ENCODE measurements at regions not wholly inside any gene's neighbourhood (a gene's known extent, or its start where the extent isn't known, plus 50 kb on each side); places are given as distances from the start of the nearest gene placed in this dataset.

DNA sequence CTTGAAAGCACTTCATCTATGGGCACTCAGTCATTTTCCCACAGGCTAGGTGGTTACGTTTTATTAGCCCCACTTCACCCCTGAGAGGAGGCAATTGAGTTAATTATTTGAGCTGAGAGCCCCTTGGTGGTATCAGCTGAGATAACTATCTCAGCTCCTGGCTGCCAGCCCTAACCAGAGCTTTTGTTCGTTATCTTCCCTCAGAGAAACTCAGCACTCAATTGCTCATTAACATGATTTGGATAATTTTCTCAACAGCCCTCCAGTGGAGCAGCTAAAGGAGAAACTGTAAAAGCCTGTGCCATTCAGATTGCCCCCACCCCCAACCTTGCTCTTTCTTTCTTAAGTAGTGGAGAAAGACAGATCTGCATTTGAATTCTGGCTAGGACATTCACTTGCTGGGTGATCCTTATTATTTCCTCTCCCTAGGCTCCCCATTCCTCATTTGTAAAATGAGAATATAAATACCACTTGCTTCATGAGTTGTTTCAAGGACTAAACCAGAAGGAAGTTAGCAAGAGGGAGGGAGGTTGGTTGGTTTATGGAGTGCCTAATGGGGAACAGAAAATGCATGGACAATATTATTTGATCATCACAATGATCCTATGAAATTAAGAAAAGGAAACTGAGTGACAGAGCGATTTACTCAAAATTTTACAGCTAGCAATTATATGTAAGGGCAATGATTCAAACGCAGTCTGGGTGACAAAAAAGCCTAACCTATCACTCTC lies 218.7 kb upstream of the FGGY start:
- no peak overlapping the region for H3K4me3 ChIP-seq (ENCODE audit: severe bottlenecking)
- TF ChIP-seq, protein P1, sequence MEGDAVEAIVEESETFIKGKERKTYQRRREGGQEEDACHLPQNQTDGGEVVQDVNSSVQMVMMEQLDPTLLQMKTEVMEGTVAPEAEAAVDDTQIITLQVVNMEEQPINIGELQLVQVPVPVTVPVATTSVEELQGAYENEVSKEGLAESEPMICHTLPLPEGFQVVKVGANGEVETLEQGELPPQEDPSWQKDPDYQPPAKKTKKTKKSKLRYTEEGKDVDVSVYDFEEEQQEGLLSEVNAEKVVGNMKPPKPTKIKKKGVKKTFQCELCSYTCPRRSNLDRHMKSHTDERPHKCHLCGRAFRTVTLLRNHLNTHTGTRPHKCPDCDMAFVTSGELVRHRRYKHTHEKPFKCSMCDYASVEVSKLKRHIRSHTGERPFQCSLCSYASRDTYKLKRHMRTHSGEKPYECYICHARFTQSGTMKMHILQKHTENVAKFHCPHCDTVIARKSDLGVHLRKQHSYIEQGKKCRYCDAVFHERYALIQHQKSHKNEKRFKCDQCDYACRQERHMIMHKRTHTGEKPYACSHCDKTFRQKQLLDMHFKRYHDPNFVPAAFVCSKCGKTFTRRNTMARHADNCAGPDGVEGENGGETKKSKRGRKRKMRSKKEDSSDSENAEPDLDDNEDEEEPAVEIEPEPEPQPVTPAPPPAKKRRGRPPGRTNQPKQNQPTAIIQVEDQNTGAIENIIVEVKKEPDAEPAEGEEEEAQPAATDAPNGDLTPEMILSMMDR (IDR thresholded peaks at IDR 0.05; ENCODE audit: poor library complexity, severe bottlenecking): no peak

DNA sequence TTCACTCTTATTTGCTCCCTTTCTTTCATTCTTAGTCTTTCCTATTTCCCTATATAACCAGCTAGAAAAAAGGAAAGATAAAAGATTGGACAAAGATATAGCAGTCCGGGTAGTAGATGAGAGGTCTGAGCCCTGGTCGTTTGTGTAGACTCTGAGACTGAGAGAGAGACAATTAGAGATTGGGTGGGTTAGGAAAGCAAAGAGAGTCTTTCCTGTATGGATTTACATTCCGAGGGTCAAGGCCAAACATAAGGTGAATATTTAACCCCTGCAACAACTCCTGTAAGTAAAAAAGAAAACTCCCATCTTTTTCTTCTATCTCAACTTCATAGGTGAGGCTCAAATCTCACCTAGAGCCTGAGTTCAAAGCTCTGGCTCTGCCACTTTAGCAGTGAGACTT lies 218.0 kb upstream of the FGGY start:
- H3K9me3 ChIP-seq (ENCODE audit: severe bottlenecking): no peaks in the 10 kb centered on the region
- TF ChIP-seq, protein P1 (IDR thresholded peaks at IDR 0.05; ENCODE audit: poor library complexity, severe bottlenecking): no peak
- no peaks in the 10 kb centered on the region for H3K36me3 ChIP-seq (ENCODE audit: low read depth)
- DNase-seq (ENCODE audit: low spot score) (no peak), ATAC-seq (ENCODE audit: low read depth) (no peak)
- H3K27me3 ChIP-seq (ENCODE audit: insufficient read depth, poor library complexity, severe bottlenecking): no peaks in the 10 kb centered on the region
- H3K4me1 ChIP-seq (ENCODE audit: insufficient read depth, poor library complexity, severe bottlenecking): peaks cover 8% of the 10 kb centered on the region
- H3K27ac ChIP-seq (ENCODE audit: poor library complexity, severe bottlenecking): no peak overlapping the region
- H3K4me3 ChIP-seq (ENCODE audit: severe bottlenecking): no peak overlapping the region

More for the DNA sequence above, 218.7 kb upstream of the FGGY start:
- no peak for DNase-seq (ENCODE audit: low spot score)
- H3K36me3 ChIP-seq (ENCODE audit: low read depth): no peaks in the 10 kb centered on the region
- no peak overlapping the region for H3K27ac ChIP-seq (ENCODE audit: poor library complexity, severe bottlenecking)
- H3K4me1 ChIP-seq (ENCODE audit: insufficient read depth, poor library complexity, severe bottlenecking): peaks cover 5% of the 10 kb centered on the region
- no peak for ATAC-seq (ENCODE audit: low read depth)
- H3K9me3 ChIP-seq (ENCODE audit: severe bottlenecking): no peaks in the 10 kb centered on the region
- no peaks in the 10 kb centered on the region for H3K27me3 ChIP-seq (ENCODE audit: insufficient read depth, poor library complexity, severe bottlenecking)

DNA sequence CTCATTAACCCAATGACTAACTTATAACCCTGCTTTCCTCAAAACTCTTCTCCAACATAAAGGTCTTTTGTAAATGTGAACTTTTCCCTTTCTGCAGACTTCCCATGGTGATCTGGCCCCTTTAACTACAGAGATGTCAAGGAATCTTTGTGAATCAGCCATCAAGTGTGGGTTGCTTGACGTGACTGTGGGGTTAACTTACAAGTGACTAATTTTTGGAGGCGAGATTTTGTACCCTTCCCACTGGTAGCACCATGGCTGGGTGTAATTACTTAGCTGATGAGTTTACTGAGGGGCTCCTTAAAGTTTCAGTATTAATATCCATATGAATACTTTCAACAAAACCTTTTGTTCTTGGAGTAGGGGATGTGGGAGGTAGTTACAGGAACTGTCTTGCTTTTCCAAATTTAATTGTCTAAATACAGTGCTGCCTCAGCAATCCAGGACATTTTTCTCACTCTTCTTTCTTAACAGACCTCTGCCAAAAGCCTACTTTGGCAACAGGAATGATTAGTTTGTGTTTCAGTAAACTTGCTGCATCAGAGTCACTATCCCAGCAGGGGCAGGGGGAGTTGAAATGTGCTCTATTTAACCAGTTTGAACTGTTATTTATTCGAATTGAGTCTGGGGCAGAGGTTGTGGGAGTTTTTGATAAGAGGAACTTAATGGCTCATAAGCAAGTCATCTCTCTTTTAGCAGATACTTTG lies 217.3 kb upstream of the FGGY start:
- Histone ChIP-seq H3K27me3 (ENCODE audit: insufficient read depth, poor library complexity, severe bottlenecking) (no peaks in the 10 kb centered on the region), H3K27ac (ENCODE audit: poor library complexity, severe bottlenecking) (no peak overlapping the region)

DNA sequence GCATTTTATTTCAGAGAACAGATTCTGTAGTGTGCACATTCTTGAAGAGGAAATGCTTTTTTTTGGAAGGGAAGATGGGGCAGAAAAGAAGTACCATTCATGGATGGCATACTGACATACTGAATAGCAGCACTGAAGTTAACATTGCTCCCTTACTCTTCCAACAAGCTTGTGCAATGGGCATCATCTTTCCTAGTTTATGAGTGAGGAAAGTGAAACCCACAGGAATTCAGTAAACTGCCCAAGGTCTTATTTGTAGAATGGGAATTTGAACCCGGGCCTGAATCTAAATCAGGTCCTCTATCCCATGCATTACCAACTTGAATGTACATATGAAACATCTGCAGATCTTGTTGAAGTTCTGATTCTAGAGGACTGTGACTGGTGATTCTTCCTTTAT lies 215.7 kb upstream of the FGGY start:
- ATAC-seq (ENCODE audit: low read depth): no peak

More for the DNA sequence above, 217.3 kb upstream of the FGGY start:
- Histone ChIP-seq H3K9me3 (ENCODE audit: severe bottlenecking) (no peaks in the 10 kb centered on the region), H3K36me3 (ENCODE audit: low read depth) (no peaks in the 10 kb centered on the region), H3K4me1 (ENCODE audit: insufficient read depth, poor library complexity, severe bottlenecking) (peaks cover 15% of the 10 kb centered on the region), H3K4me3 (ENCODE audit: severe bottlenecking) (no peak overlapping the region)
- ATAC-seq (ENCODE audit: low read depth): no peak
- DNase-seq (ENCODE audit: low spot score): no peak
- TF ChIP-seq, protein P1 (IDR thresholded peaks at IDR 0.05; ENCODE audit: poor library complexity, severe bottlenecking): no peak

More for the DNA sequence above, 215.7 kb upstream of the FGGY start:
- TF ChIP-seq, protein P1 (IDR thresholded peaks at IDR 0.05; ENCODE audit: poor library complexity, severe bottlenecking): no peak
- Histone ChIP-seq H3K4me1 (ENCODE audit: insufficient read depth, poor library complexity, severe bottlenecking) (peaks cover 20% of the 10 kb centered on the region), H3K27ac (ENCODE audit: poor library complexity, severe bottlenecking) (no peak overlapping the region), H3K27me3 (ENCODE audit: insufficient read depth, poor library complexity, severe bottlenecking) (no peaks in the 10 kb centered on the region), H3K36me3 (ENCODE audit: low read depth) (no peaks in the 10 kb centered on the region), H3K4me3 (ENCODE audit: severe bottlenecking) (no peak overlapping the region), H3K9me3 (ENCODE audit: severe bottlenecking) (no peaks in the 10 kb centered on the region)
- no peak for DNase-seq (ENCODE audit: low spot score)
